ENCODE measurements at regions not wholly inside any gene's neighbourhood (a gene's known extent, or its start where the extent isn't known, plus 50 kb on each side); places are given as distances from the start of the nearest gene placed in this dataset.

DNA sequence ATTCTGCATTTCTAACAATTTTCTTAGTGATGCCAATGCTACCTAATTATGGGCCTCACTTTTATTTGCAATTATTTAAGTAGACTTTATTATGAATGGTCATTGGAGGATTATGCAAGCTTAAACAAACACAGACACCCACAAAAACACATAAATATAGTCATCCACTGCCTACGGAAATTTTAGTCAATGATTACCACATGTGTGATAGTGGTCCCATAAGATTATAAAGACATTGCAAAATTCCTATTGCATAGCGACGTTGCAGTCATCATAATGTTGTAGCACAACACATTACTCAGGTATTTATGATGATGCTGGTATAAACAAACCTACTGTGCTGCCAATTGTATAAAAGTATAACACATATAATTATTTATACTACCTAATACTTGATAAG lies 247.8 kb upstream of the ALCAM start:
- no peaks in the 10 kb centered on the region for H3K36me3 ChIP-seq (ENCODE audit: control insufficient read depth, insufficient read depth, low read length)
- no peak overlapping the region for H3K4me3 ChIP-seq (ENCODE audit: low read depth, low read length)
- H3K4me3 Mint-ChIP-seq (ENCODE audit: unreplicated experiment), result no peak overlapping the region
- H3K9me3 Mint-ChIP-seq (ENCODE audit: unreplicated experiment), result no peaks in the 10 kb centered on the region
- H3K27ac Mint-ChIP-seq (ENCODE audit: unreplicated experiment), result no peak overlapping the region
- no peaks in the 10 kb centered on the region for H3K27me3 ChIP-seq (replicated peaks; ENCODE audit: control insufficient read depth, insufficient read depth, low read length)
- H3K4me1 Mint-ChIP-seq (ENCODE audit: low read depth, unreplicated experiment), result no peaks in the 10 kb centered on the region
- no peaks in the 10 kb centered on the region for H3K36me3 Mint-ChIP-seq (ENCODE audit: insufficient read depth, unreplicated experiment)
- TF ChIP-seq, protein P1, sequence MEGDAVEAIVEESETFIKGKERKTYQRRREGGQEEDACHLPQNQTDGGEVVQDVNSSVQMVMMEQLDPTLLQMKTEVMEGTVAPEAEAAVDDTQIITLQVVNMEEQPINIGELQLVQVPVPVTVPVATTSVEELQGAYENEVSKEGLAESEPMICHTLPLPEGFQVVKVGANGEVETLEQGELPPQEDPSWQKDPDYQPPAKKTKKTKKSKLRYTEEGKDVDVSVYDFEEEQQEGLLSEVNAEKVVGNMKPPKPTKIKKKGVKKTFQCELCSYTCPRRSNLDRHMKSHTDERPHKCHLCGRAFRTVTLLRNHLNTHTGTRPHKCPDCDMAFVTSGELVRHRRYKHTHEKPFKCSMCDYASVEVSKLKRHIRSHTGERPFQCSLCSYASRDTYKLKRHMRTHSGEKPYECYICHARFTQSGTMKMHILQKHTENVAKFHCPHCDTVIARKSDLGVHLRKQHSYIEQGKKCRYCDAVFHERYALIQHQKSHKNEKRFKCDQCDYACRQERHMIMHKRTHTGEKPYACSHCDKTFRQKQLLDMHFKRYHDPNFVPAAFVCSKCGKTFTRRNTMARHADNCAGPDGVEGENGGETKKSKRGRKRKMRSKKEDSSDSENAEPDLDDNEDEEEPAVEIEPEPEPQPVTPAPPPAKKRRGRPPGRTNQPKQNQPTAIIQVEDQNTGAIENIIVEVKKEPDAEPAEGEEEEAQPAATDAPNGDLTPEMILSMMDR (IDR thresholded peaks at IDR 0.05; ENCODE audit: insufficient read depth in 1 of 2, low read depth in 1 of 2, low read length in 1 of 2, severe bottlenecking in 1 of 2, unreplicated experiment in 1 of 2), result no peak
- no peaks in the 10 kb centered on the region for H3K4me1 ChIP-seq
- BruUV-seq (replicated peaks), result no TSS peak
- DNase-seq, result no peak
- H3K27me3 Mint-ChIP-seq (ENCODE audit: insufficient read depth, unreplicated experiment), result no peaks in the 10 kb centered on the region
- intact Hi-C loops (cut with micrococcal nuclease; ENCODE audit: unreplicated experiment), result no loop called here
- H3K9me3 ChIP-seq, result no peaks in the 10 kb centered on the region
- POLR2A ChIA-PET, result no interaction called here
- CTCF ChIA-PET, result no interaction called here

DNA sequence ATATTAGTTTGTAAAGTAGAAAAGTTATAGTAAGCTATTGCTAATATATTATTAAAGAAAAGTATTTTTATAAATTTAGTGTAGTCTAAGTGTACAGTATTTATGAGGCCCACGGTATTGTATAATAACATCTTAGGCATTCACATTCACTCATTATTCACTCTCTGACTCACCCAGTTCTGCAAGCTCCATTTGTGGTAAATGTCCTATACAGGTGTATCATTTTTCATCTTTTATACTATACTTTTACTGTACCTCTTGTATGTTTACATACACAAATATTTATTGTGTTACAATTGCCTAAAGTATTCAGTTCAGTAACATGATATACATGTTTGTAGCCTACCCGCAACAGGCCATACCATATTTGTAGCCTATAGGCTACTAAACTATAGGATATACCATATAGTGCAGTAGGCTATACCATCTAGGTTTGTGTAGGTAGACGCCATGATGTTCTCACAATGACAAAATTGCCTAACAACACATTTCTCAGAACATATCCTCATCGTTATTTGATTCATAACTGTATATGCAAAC lies 246.8 kb upstream of the ALCAM start:
- Histone ChIP-seq H3K27me3 (replicated peaks; ENCODE audit: control insufficient read depth, insufficient read depth, low read length) (no peaks in the 10 kb centered on the region), H3K9me3 (no peaks in the 10 kb centered on the region), H3K4me3 (ENCODE audit: low read depth, low read length) (no peak overlapping the region), H3K36me3 (ENCODE audit: control insufficient read depth, insufficient read depth, low read length) (no peaks in the 10 kb centered on the region), H3K4me1 (no peaks in the 10 kb centered on the region)
- no peak overlapping the region for H3K27ac Mint-ChIP-seq (ENCODE audit: unreplicated experiment)
- no peaks in the 10 kb centered on the region for H3K36me3 Mint-ChIP-seq (ENCODE audit: insufficient read depth, unreplicated experiment)
- ChIA-PET POLR2A (no interaction called here), CTCF (no interaction called here)
- intact Hi-C loops (cut with micrococcal nuclease; ENCODE audit: unreplicated experiment), result no loop called here
- no peaks in the 10 kb centered on the region for H3K4me1 Mint-ChIP-seq (ENCODE audit: low read depth, unreplicated experiment)
- no peak for DNase-seq
- no peaks in the 10 kb centered on the region for H3K9me3 Mint-ChIP-seq (ENCODE audit: unreplicated experiment)
- no TSS peak for BruUV-seq (replicated peaks)
- no peaks in the 10 kb centered on the region for H3K27me3 Mint-ChIP-seq (ENCODE audit: insufficient read depth, unreplicated experiment)
- TF ChIP-seq, protein P1 (IDR thresholded peaks at IDR 0.05; ENCODE audit: insufficient read depth in 1 of 2, low read depth in 1 of 2, low read length in 1 of 2, severe bottlenecking in 1 of 2, unreplicated experiment in 1 of 2), result no peak
- no peak overlapping the region for H3K4me3 Mint-ChIP-seq (ENCODE audit: unreplicated experiment)

DNA sequence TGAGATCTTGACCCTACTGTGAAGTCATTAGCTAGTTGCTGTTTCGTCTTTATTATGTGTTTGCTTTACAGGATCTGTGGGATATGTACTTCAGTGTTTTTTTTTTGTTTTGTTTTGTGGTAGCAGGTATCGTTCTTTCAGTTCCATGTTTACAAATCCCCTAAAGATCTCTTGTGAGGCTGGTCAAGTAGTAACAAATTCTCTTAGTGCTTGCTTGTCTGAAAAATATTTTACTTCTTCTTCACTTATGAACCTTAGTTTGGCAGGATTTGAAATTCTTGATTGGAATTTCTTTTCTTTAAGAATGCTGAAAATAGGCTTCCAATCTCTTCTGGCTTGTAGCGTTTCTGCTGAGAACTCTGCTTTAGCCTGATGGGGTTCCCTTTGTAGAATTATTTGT lies 235.8 kb upstream of the ALCAM start:
- TF ChIP-seq, protein P1 (IDR thresholded peaks at IDR 0.05; ENCODE audit: insufficient read depth in 1 of 2, low read depth in 1 of 2, low read length in 1 of 2, severe bottlenecking in 1 of 2, unreplicated experiment in 1 of 2), result no peak
- ChIA-PET CTCF (no interaction called here), POLR2A (no interaction called here)
- Mint-ChIP-seq H3K4me1 (ENCODE audit: low read depth, unreplicated experiment) (no peaks in the 10 kb centered on the region), H3K4me3 (ENCODE audit: unreplicated experiment) (no peak overlapping the region), H3K27me3 (ENCODE audit: insufficient read depth, unreplicated experiment) (no peaks in the 10 kb centered on the region), H3K27ac (ENCODE audit: unreplicated experiment) (no peak overlapping the region), H3K9me3 (ENCODE audit: unreplicated experiment) (peaks cover 10% of the 10 kb centered on the region), H3K36me3 (ENCODE audit: insufficient read depth, unreplicated experiment) (no peaks in the 10 kb centered on the region)
- DNase-seq, result no peak
- Histone ChIP-seq H3K9me3 (0 out of 2 replicates have a peak, but pooled peaks cover 3% of the 10 kb centered on the region), H3K4me3 (ENCODE audit: low read depth, low read length) (no peak overlapping the region), H3K36me3 (ENCODE audit: control insufficient read depth, insufficient read depth, low read length) (no peaks in the 10 kb centered on the region), H3K4me1 (no peaks in the 10 kb centered on the region), H3K27me3 (replicated peaks; ENCODE audit: control insufficient read depth, insufficient read depth, low read length) (no peaks in the 10 kb centered on the region)
- intact Hi-C loops (cut with micrococcal nuclease; ENCODE audit: unreplicated experiment), result no loop called here
- no TSS peak for BruUV-seq (replicated peaks)

All from Caco-2 (cell line).